ENCODE measurements at regions not wholly inside any gene's neighbourhood (a gene's known extent, or its start where the extent isn't known, plus 50 kb on each side); places are given as distances from the start of the nearest gene placed in this dataset.

DNA sequence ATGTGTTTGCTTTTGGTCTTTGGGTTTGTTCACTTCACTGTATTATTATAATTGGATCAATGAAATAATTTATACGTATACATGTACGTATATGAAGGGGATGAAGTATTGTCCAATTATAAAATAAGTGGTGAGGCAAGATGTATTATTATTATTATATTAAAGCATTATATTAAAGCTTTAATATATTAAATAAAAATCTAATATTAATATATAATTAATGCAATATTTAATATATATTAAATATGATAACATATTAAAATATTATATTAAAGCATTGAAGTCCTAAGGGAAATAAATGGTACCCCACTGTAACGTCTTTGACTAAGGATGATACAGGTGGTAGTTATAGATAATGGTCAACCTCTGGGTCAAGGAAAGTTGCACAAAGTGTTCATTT lies 63.7 kb upstream of the RTL1 start:
- no peak for FAIRE-seq
- Histone ChIP-seq H3K9me3 (ENCODE audit: insufficient read depth, low read depth, low read length) (no peaks in the 10 kb centered on the region), H3K79me2 (ENCODE audit: insufficient read depth, low read length) (peaks cover 8% of the 10 kb centered on the region), H3K4me3 (ENCODE audit: insufficient read depth, low read depth, low read length) (no peak overlapping the region), H3K27me3 (ENCODE audit: insufficient read depth, low read length) (no peaks in the 10 kb centered on the region), H3K36me3 (ENCODE audit: insufficient read depth, low read length) (peaks cover 18% of the 10 kb centered on the region), H3K27ac (ENCODE audit: low read depth, low read length) (no peak overlapping the region), H3K9ac (ENCODE audit: low read length) (no peak overlapping the region), H2AFZ (ENCODE audit: low read depth, low read length) (no peak overlapping the region), H3K4me2 (ENCODE audit: low read length) (no peak overlapping the region), H3K4me1 (ENCODE audit: insufficient read depth, low read length) (no peaks in the 10 kb centered on the region), H4K20me1 (ENCODE audit: insufficient read depth, low read length) (peaks cover 6% of the 10 kb centered on the region)
- no peaks in the 10 kb centered on the region for H3K9me3 Mint-ChIP-seq (ENCODE audit: unreplicated experiment)
- no peak for TF ChIP-seq EZH2 (IDR thresholded peaks at IDR 0.05; ENCODE audit: insufficient read depth, low read length)
- TF ChIP-seq, protein P1, sequence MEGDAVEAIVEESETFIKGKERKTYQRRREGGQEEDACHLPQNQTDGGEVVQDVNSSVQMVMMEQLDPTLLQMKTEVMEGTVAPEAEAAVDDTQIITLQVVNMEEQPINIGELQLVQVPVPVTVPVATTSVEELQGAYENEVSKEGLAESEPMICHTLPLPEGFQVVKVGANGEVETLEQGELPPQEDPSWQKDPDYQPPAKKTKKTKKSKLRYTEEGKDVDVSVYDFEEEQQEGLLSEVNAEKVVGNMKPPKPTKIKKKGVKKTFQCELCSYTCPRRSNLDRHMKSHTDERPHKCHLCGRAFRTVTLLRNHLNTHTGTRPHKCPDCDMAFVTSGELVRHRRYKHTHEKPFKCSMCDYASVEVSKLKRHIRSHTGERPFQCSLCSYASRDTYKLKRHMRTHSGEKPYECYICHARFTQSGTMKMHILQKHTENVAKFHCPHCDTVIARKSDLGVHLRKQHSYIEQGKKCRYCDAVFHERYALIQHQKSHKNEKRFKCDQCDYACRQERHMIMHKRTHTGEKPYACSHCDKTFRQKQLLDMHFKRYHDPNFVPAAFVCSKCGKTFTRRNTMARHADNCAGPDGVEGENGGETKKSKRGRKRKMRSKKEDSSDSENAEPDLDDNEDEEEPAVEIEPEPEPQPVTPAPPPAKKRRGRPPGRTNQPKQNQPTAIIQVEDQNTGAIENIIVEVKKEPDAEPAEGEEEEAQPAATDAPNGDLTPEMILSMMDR (IDR thresholded peaks at IDR 0.05; ENCODE audit: insufficient read depth, low read depth, low read length): no peak
- H3K4me1 Mint-ChIP-seq (ENCODE audit: low read depth, unreplicated experiment): peaks cover under 1% of the 10 kb centered on the region
- no peak for DNase-seq (ENCODE audit: low read depth)
- no peaks in the 10 kb centered on the region for H3K36me3 Mint-ChIP-seq (ENCODE audit: low read depth, unreplicated experiment)
- H3K27me3 Mint-ChIP-seq (ENCODE audit: low read depth, unreplicated experiment): no peaks in the 10 kb centered on the region
- H3K27ac Mint-ChIP-seq (ENCODE audit: unreplicated experiment): no peak overlapping the region
- no peak overlapping the region for H3K4me3 Mint-ChIP-seq (ENCODE audit: unreplicated experiment)

DNA sequence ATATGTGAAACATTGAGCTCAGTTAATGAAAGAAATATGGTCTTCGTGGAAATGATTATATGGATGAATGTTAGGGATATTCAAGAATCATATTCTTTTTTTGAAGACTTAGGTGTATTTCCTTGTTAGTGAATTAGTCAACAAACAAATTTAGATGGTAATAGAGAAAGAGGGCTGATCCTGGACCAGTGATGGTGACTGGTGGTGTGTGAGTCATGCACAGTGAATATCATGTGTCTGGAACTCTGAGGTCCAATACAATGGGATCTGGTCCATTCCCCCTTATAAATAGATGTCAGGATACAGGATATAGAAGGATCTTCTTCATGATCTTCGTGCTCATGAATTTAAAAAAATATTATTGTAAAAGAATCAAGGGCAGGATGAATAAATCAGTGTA lies 64.4 kb upstream of the RTL1 start:
- H3K9me3 ChIP-seq (ENCODE audit: insufficient read depth, low read depth, low read length): no peaks in the 10 kb centered on the region
- H3K9ac ChIP-seq (ENCODE audit: low read length): no peak overlapping the region
- Mint-ChIP-seq H3K36me3 (ENCODE audit: low read depth, unreplicated experiment) (no peaks in the 10 kb centered on the region), H3K4me3 (ENCODE audit: unreplicated experiment) (no peak overlapping the region), H3K27ac (ENCODE audit: unreplicated experiment) (no peak overlapping the region), H3K4me1 (ENCODE audit: low read depth, unreplicated experiment) (peaks cover 8% of the 10 kb centered on the region), H3K27me3 (ENCODE audit: low read depth, unreplicated experiment) (no peaks in the 10 kb centered on the region), H3K9me3 (ENCODE audit: unreplicated experiment) (no peaks in the 10 kb centered on the region)
- DNase-seq (ENCODE audit: low read depth) (no peak), FAIRE-seq (no peak)
- no peaks in the 10 kb centered on the region for H3K4me1 ChIP-seq (ENCODE audit: insufficient read depth, low read length)
- peaks cover 8% of the 10 kb centered on the region for H3K79me2 ChIP-seq (ENCODE audit: insufficient read depth, low read length)
- no peak overlapping the region for H2AFZ ChIP-seq (ENCODE audit: low read depth, low read length)
- no peak overlapping the region for H3K27ac ChIP-seq (ENCODE audit: low read depth, low read length)
- H4K20me1 ChIP-seq (ENCODE audit: insufficient read depth, low read length): peaks cover 6% of the 10 kb centered on the region
- no peak overlapping the region for H3K4me2 ChIP-seq (ENCODE audit: low read length)
- H3K27me3 ChIP-seq (ENCODE audit: insufficient read depth, low read length): no peaks in the 10 kb centered on the region
- H3K4me3 ChIP-seq (ENCODE audit: insufficient read depth, low read depth, low read length): no peak overlapping the region
- peaks cover 14% of the 10 kb centered on the region for H3K36me3 ChIP-seq (ENCODE audit: insufficient read depth, low read length)
- TF ChIP-seq, protein P1 (IDR thresholded peaks at IDR 0.05; ENCODE audit: insufficient read depth, low read depth, low read length): no peak
- no peak for TF ChIP-seq EZH2 (IDR thresholded peaks at IDR 0.05; ENCODE audit: insufficient read depth, low read length)

DNA sequence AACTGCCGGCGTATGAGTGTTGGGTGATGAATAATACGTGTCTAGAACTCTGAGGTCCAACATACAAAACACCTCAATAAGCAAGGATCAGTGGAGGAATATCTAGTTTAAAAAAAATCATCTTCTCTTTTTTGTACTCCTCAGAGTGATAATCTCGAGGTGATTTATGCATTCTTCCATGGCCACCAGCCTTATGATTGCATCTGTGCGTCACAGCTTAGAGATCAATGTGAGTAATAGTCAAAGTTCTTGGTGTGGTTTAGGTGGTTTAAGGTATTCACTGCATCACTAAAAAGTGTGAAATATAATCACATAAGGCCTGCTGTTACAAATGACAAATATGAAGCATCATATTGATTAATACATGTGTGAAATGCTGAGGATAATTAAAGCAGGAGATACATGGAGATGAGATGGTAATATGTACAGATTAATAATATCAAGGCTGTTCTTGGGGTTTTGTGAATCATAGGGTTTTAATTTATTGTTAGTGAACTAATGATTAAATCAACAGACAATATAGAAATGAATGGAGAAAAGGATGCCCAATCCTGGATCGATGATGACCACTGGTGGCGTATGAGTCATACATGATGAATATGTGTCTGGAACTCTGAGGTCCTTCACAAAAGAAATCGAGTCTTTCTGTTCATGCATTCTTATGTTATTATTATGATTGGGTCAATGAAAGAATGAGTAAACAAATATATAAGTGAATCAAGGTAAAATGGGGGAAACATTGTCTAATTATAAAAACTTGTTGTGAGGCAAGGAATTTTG lies 68.8 kb upstream of the RTL1 start:
- Histone ChIP-seq H3K27ac (ENCODE audit: low read depth, low read length) (peak overlapping the region; percentile 48), H3K36me3 (ENCODE audit: insufficient read depth, low read length) (peaks cover 21% of the 10 kb centered on the region), H3K9me3 (ENCODE audit: insufficient read depth, low read depth, low read length) (no peaks in the 10 kb centered on the region), H3K4me1 (ENCODE audit: insufficient read depth, low read length) (no peaks in the 10 kb centered on the region), H3K4me2 (ENCODE audit: low read length) (peak overlapping the region; percentile 2), H3K27me3 (ENCODE audit: insufficient read depth, low read length) (no peaks in the 10 kb centered on the region), H2AFZ (ENCODE audit: low read depth, low read length) (no peak overlapping the region), H4K20me1 (ENCODE audit: insufficient read depth, low read length) (no peaks in the 10 kb centered on the region), H3K4me3 (ENCODE audit: insufficient read depth, low read depth, low read length) (no peak overlapping the region), H3K79me2 (ENCODE audit: insufficient read depth, low read length) (no peaks in the 10 kb centered on the region), H3K9ac (ENCODE audit: low read length) (no peak overlapping the region)
- DNase-seq (ENCODE audit: low read depth) (peak; percentile 81), FAIRE-seq (no peak)
- peaks cover 14% of the 10 kb centered on the region for H3K4me1 Mint-ChIP-seq (ENCODE audit: low read depth, unreplicated experiment)
- H3K9me3 Mint-ChIP-seq (ENCODE audit: unreplicated experiment): no peaks in the 10 kb centered on the region
- peak overlapping the region; percentile 63 for H3K27ac Mint-ChIP-seq (ENCODE audit: unreplicated experiment)
- TF ChIP-seq, protein P1 (IDR thresholded peaks at IDR 0.05; ENCODE audit: insufficient read depth, low read depth, low read length): no peak
- TF ChIP-seq EZH2 (IDR thresholded peaks at IDR 0.05; ENCODE audit: insufficient read depth, low read length): no peak
- H3K27me3 Mint-ChIP-seq (ENCODE audit: low read depth, unreplicated experiment): no peaks in the 10 kb centered on the region
- H3K4me3 Mint-ChIP-seq (ENCODE audit: unreplicated experiment): no peak overlapping the region
- no peaks in the 10 kb centered on the region for H3K36me3 Mint-ChIP-seq (ENCODE audit: low read depth, unreplicated experiment)

Measured in astrocyte (in vitro differentiated cells and primary cell).